SK-N-SH (cell line): ENCODE measurements at regions not wholly inside any gene's neighbourhood (a gene's known extent, or its start where the extent isn't known, plus 50 kb on each side); places are given as distances from the start of the nearest gene placed in this dataset.

Experiments
- CTCF ChIA-PET: fragments of 300-600, 350-600 bp; formaldehyde crosslinking; extraction: SDS; loops from one replicate; lab custom pipeline; 2021; lab: Yijun Ruan, JAX
- POLR2A ChIA-PET: fragments of 350-600 bp; sonication (Branson Sonifier 250); formaldehyde crosslinking; extraction: SDS; loops from one replicate; lab custom pipeline; 2020; ENCODE audit warnings: antibody characterized with exemption, inconsistent platforms; lab: Yijun Ruan, JAX
- DNase-seq: peaks from one replicate; pipeline ENCODE4 v3.0.0; 2012
- H2AFZ ChIP-seq: fragments of 200-600 bp; sonication (generic); 2 replicates; pipeline ENCODE4 v1.8.1; 2016; ENCODE audit warnings: antibody characterized with exemption, mild to moderate bottlenecking, low read depth
- H3F3A ChIP-seq: fragments of 200-600 bp; sonication (generic); replicated peaks from 2 replicates; pipeline ENCODE3; 2016; ENCODE audit warnings: antibody characterized with exemption, mild to moderate bottlenecking; ENCODE audit not compliant: insufficient read depth
- H3K27ac ChIP-seq, 2 experiments: fragments of 200-500 bp in 1 of 2; fragments of 200-600 bp in 1 of 2; sonication (Bioruptor generic) in 1 of 2; sonication (generic), shearing (Covaris generic) in 1 of 2; 2 replicates each; pipeline versions ENCODE4 v1.5.1 to v1.6.1; 2014 to 2016; ENCODE audit warnings: low read depth in 2 of 2, inconsistent platforms in 1 of 2, low read length in 1 of 2, mild to moderate bottlenecking in 1 of 2, mixed read lengths in 1 of 2
- H3K27me3 ChIP-seq: fragments of 200-600 bp; sonication (generic), shearing (Covaris generic); 2 replicates; pipeline ENCODE4 v1.6.1; 2016; ENCODE audit warnings: mixed run types; ENCODE audit not compliant: insufficient read depth
- H3K36me3 ChIP-seq, 2 experiments: fragments of 200-500 bp in 1 of 2; fragments of 200-600 bp in 1 of 2; sonication (Bioruptor generic) in 1 of 2; sonication (generic) in 1 of 2; replicated peaks in 1 of 2; 2 replicates each; pipeline versions ENCODE3 to v1.5.1; 2014 to 2016; ENCODE audit warnings: low read length in 1 of 2, mild to moderate bottlenecking in 1 of 2; ENCODE audit not compliant: insufficient read depth in 2 of 2, control insufficient read depth in 1 of 2
- H3K4me1 ChIP-seq, 2 experiments: fragments of 200-500 bp in 1 of 2; fragments of 200-600 bp in 1 of 2; sonication (Bioruptor generic) in 1 of 2; sonication (generic), shearing (Covaris generic) in 1 of 2; 2 replicates each; pipeline versions ENCODE4 v1.5.1 to v1.6.1; 2014 to 2016; ENCODE audit warnings: low read depth in 1 of 2, low read length in 1 of 2, mixed run types in 1 of 2; ENCODE audit not compliant: insufficient read depth in 2 of 2, control insufficient read depth in 1 of 2
- H3K4me2 ChIP-seq: fragments of 200-600 bp; sonication (generic), shearing (Covaris generic); 2 replicates; pipeline ENCODE4 v1.6.1; 2017; ENCODE audit warnings: mixed run types
- H3K4me3 ChIP-seq, 2 experiments: fragments of 200-500 bp in 1 of 2; fragments of 200-600 bp in 1 of 2; sonication (Bioruptor generic) in 1 of 2; sonication (generic), shearing (Covaris generic) in 1 of 2; 2 replicates each; pipeline versions ENCODE4 v1.5.1 to v1.8.1; 2014 to 2016; ENCODE audit warnings: low read depth in 2 of 2, inconsistent platforms in 1 of 2, low read length in 1 of 2, mild to moderate bottlenecking in 1 of 2, mixed read lengths in 1 of 2, moderate library complexity in 1 of 2
- H3K79me2 ChIP-seq: fragments of 200-600 bp; sonication (generic); 2 replicates; pipeline ENCODE4 v1.8.1; 2017; ENCODE audit warnings: mild to moderate bottlenecking; ENCODE audit not compliant: insufficient read depth
- H3K9ac ChIP-seq: fragments of 200-600 bp; sonication (generic); 2 replicates; pipeline ENCODE4 v1.6.1; 2017; ENCODE audit warnings: mixed run types
- H3K9me2 ChIP-seq: fragments of 200-600 bp; sonication (generic); 2 replicates; pipeline ENCODE4 v1.6.1; 2017; ENCODE audit warnings: mixed run types
- H3K9me3 ChIP-seq: fragments of 200-600 bp; sonication (generic); 2 replicates; pipeline ENCODE4 v1.6.1; 2017; ENCODE audit warnings: mixed run types, mild to moderate bottlenecking, moderate library complexity
- H4K20me1 ChIP-seq: fragments of 200-600 bp; sonication (generic); 2 replicates; pipeline ENCODE4 v1.6.1; 2017; ENCODE audit warnings: mild to moderate bottlenecking, mixed run types; ENCODE audit not compliant: insufficient read depth
- FOXM1 ChIP-seq: IDR thresholded peaks from 2 replicates; pipeline ENCODE4 v1.4.0; 2012; ENCODE audit warnings: low read depth, mild to moderate bottlenecking
- JUND ChIP-seq: IDR thresholded peaks from 2 replicates; pipeline ENCODE4 v1.4.0; 2012
- NFIC ChIP-seq: IDR thresholded peaks from 2 replicates; pipeline ENCODE4 v1.4.0; 2012; ENCODE audit warnings: borderline replicate concordance
- SIN3A ChIP-seq: IDR thresholded peaks from 2 replicates; pipeline ENCODE4 v1.6.1; 2012; ENCODE audit warnings: low read depth, mild to moderate bottlenecking, low read length, moderate library complexity, borderline replicate concordance
- TCF12 ChIP-seq: IDR thresholded peaks from 2 replicates; pipeline ENCODE4 v1.4.0; 2012
- YY1 ChIP-seq: IDR thresholded peaks from 2 replicates; pipeline ENCODE4 v1.4.0; 2012; ENCODE audit warnings: low read depth, mild to moderate bottlenecking
- WGBS: methylation state at CpG from one replicate; pipeline ENCODE4 v1.1.6; 2017; ENCODE audit warnings: low lambda C conversion rate; 5-methylcytosine and 5-hydroxymethylcytosine counted together
- TF ChIP-seq, protein P1 (sequence below): fragments of 150-350 bp; IDR thresholded peaks from 2 replicates; pipeline ENCODE4 v1.6.1; 2017; ENCODE audit warnings: antibody characterized with exemption, low read length, low read depth, borderline replicate concordance
- TF ChIP-seq, protein P2 (sequence below): IDR thresholded peaks from 2 replicates; pipeline ENCODE4; 2012
- TF ChIP-seq, protein P3 (sequence below): IDR thresholded peaks from 2 replicates; pipeline ENCODE4 v1.4.0; 2012; ENCODE audit warnings: low read depth

DNA sequence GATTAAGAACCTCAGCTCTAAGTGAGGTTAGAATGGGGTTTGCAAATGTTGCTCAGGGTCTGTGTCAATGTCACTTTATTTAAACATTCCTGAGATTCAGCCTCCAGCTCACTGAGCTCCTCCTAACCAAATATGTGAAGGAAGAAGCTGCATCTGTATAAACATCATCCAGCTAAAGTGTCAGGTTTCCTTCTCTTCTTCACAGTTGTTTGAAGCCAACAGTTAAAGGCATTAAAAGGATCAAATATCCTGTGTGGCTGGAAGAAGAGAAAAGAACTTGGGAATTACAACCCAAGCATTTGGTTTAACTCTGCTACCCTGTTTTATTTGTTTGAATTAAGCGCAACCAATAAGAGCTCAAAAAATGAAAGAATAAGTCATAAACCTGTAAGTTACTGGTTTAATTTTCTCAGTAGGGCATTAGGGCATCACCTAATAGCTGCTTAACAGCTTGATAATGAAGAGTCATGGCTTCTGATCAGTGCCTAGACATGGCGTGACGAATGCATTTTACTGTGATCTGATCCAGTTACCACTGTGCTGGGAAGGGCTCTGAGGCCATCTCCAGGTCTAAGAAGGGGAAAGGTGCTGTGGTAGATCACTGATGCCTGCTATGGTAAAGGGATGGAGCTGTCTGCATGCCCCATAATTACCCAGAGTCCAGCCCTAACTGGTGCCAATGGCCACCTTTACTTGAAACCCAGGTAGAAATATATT, 165.7 kb upstream of the TSC22D2 start:
- Histone ChIP-seq H3K9me3 (no peaks in the 10 kb centered on the region; the same call in 1 of the 2 replicates), H3K9ac (no peak overlapping the region)
- TF ChIP-seq NFIC (no peak), TCF12 (0 out of 2 replicates have a peak, but pooled peaks have one; percentile 18), YY1 (no peak), SIN3A (no peak), JUND (no peak)
- TF ChIP-seq, protein P1, sequence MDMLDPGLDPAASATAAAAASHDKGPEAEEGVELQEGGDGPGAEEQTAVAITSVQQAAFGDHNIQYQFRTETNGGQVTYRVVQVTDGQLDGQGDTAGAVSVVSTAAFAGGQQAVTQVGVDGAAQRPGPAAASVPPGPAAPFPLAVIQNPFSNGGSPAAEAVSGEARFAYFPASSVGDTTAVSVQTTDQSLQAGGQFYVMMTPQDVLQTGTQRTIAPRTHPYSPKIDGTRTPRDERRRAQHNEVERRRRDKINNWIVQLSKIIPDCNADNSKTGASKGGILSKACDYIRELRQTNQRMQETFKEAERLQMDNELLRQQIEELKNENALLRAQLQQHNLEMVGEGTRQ, result no peak
- TF ChIP-seq, protein P2, sequence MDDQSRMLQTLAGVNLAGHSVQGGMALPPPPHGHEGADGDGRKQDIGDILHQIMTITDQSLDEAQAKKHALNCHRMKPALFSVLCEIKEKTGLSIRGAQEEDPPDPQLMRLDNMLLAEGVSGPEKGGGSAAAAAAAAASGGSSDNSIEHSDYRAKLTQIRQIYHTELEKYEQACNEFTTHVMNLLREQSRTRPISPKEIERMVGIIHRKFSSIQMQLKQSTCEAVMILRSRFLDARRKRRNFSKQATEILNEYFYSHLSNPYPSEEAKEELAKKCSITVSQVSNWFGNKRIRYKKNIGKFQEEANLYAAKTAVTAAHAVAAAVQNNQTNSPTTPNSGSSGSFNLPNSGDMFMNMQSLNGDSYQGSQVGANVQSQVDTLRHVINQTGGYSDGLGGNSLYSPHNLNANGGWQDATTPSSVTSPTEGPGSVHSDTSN, result no peak
- TF ChIP-seq, protein P3, sequence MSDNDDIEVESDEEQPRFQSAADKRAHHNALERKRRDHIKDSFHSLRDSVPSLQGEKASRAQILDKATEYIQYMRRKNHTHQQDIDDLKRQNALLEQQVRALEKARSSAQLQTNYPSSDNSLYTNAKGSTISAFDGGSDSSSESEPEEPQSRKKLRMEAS, result no peak
- TF ChIP-seq, all 33 proteins: peak for 1
- Histone ChIP-seq H3K27ac (peak overlapping the region in 1 of 2 experiments; percentile 76; a peak in 1 of 4 replicates), H3K4me1 (peaks cover 11 to 15% of the 10 kb centered on the region in 2 experiments; a peak in 3 of 4 replicates), H3K27me3 (no peaks in the 10 kb centered on the region), H3K79me2 (no peaks in the 10 kb centered on the region), H3K9me2 (no peaks in the 10 kb centered on the region), H3K36me3 (no peaks in the 10 kb centered on the region), H3F3A (peaks cover 12% of the 10 kb centered on the region), H3K4me2 (0 out of 2 replicates have a peak overlapping the region, but pooled peaks have one; percentile 1), H4K20me1 (no peaks in the 10 kb centered on the region), H3K4me3 (no peak overlapping the region), H2AFZ (no peak overlapping the region)
- POLR2A ChIA-PET, result no interaction called here
- 98% methylated on average over 3 of the region's 3 CpGs for WGBS
- CTCF ChIA-PET, result interaction anchor here (0.8 to 5.0 kb wide), 2 partner anchors 253 to 281 kb away, joined by 3 to 27 read pairs; no protein-coding TSS in a partner anchor
- no peak for DNase-seq

DNA sequence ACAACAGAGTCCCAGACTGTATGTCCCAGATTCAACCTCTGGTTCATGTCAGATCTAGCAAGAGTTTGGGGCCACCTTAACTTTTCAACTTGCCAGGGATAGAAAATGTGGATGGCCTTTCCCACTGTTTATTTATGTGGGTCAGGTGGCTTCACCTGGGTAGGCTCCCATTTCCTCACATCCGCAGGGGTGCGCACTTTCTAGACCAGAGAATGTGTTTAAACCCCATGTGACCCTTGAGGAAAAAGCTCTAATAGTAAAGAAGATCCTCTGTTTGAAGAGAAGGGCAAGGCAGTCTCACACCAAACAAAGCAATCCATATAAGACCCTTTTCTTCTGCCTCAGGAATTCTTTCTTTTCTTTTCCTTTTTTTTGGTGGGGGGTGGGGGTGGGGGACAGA, 167.2 kb upstream of the TSC22D2 start:
- Histone ChIP-seq H3K36me3 (no peaks in the 10 kb centered on the region), H3K27me3 (no peaks in the 10 kb centered on the region), H4K20me1 (no peaks in the 10 kb centered on the region), H3F3A (peaks cover 27% of the 10 kb centered on the region), H3K4me1 (peaks cover 17 to 24% of the 10 kb centered on the region in 2 experiments; a peak in 3 of 4 replicates), H3K9ac (no peak overlapping the region), H3K9me2 (no peaks in the 10 kb centered on the region), H3K79me2 (no peaks in the 10 kb centered on the region), H2AFZ (no peak overlapping the region), H3K4me2 (no peak overlapping the region), H3K4me3 (no peak overlapping the region), H3K9me3 (no peaks in the 10 kb centered on the region; the same call in 1 of the 2 replicates), H3K27ac (no peak overlapping the region)
- 92% methylated on average over 2 of the region's 2 CpGs for WGBS
- CTCF ChIA-PET, result interaction anchor here (5.0 kb wide), 1 partner anchor 255 kb away, joined by 27 read pairs; no protein-coding TSS in a partner anchor
- TF ChIP-seq FOXM1, result no peak
- TF ChIP-seq, protein P1, result no peak
- DNase-seq, result no peak
- POLR2A ChIA-PET, result no interaction called here
